K562 (cell line): ENCODE measurements at regions not wholly inside any gene's neighbourhood (a gene's known extent, or its start where the extent isn't known, plus 50 kb on each side); places are given as distances from the start of the nearest gene placed in this dataset.

ENCODE experiments used
- ATAC-seq: fragments of 200-7000 bp; cut with Tn5 transposase; 3 replicates; pipeline ENCODE4 v1.9.1; 2020; ENCODE audit warnings: moderate library complexity
- BruUV-seq: library from RNA; stranded (reverse); fragments of 400-500 nt; replicated peaks from 2 replicates; lab custom pipeline; 2021; lab: Mats Ljungman, UMichigan
- CTCF ChIA-PET: fragments of 300-600 bp; formaldehyde crosslinking; extraction: SDS; loops from one replicate; lab custom pipeline; 2021; ENCODE audit warnings: low intra/inter-chr PET ratio; lab: Yijun Ruan, JAX
- POLR2A ChIA-PET: fragments of 300-600, 350-650 bp; sonication (Branson Sonifier 250); formaldehyde crosslinking; extraction: SDS; loops from one replicate; lab custom pipeline; 2021; ENCODE audit warnings: antibody characterized with exemption, inconsistent platforms; lab: Yijun Ruan, JAX
- DNase-seq, 4 experiments: peaks; one replicate each; pipeline versions ENCODE4 v3.0.0 to v3.0.0-alpha.2; 2011 to 2018; ENCODE audit warnings: low spot score in 3 of 4, mixed read lengths in 3 of 4; ENCODE audit errors: extremely low read depth in 1 of 4
- FAIRE-seq: peaks from 2 replicates; lab custom pipeline; 2011; peaks lifted over from hg19 to GRCh38; lab: Jason Lieb, UNC
- H2AFZ ChIP-seq: 2 replicates; pipeline ENCODE4 v1.6.0; 2011; ENCODE audit warnings: low read depth, low read length, control low read depth, inconsistent platforms
- H3K27ac ChIP-seq: fragments of 200-600 bp; 3 replicates; pipeline ENCODE4 v1.8.0; 2011; ENCODE audit warnings: low read depth, mild to moderate bottlenecking, control low read depth, inconsistent platforms, low read length, moderate library complexity, mixed read lengths; ENCODE audit errors: extremely low read depth
- H3K27me3 ChIP-seq, 2 experiments: fragments of 300-600 bp in 1 of 2; 2 replicates in 1 of 2; 3 replicates in 1 of 2; pipeline versions ENCODE4 v1.6.0 to v1.8.0; 2011; ENCODE audit warnings: inconsistent platforms in 2 of 2, low read length in 2 of 2, mild to moderate bottlenecking in 1 of 2, mixed read lengths in 1 of 2, moderate library complexity in 1 of 2; ENCODE audit not compliant: control insufficient read depth in 2 of 2, insufficient read depth in 2 of 2
- H3K36me3 ChIP-seq: fragments of 300-600 bp; 3 replicates; pipeline ENCODE4 v1.8.0; 2011; ENCODE audit warnings: mild to moderate bottlenecking, low read length, inconsistent platforms; ENCODE audit not compliant: control insufficient read depth, insufficient read depth
- H3K4me1 ChIP-seq, 2 experiments: fragments of 200-600 bp in 1 of 2; replicated peaks in 1 of 2; 2 replicates in 1 of 2; 3 replicates in 1 of 2; pipeline versions ENCODE4 v1.5.1 to v1.8.0; 2011; ENCODE audit warnings: inconsistent platforms in 2 of 2, low read length in 2 of 2, mild to moderate bottlenecking in 1 of 2, mixed read lengths in 1 of 2, moderate library complexity in 1 of 2; ENCODE audit not compliant: control insufficient read depth in 2 of 2, insufficient read depth in 2 of 2
- H3K4me2 ChIP-seq: 2 replicates; pipeline ENCODE4 v1.6.1; 2011; ENCODE audit warnings: low read length, control low read depth, inconsistent platforms, mixed read lengths; ENCODE audit not compliant: insufficient read depth
- H3K4me3 ChIP-seq: fragments of 200-600 bp; sonication (generic), shearing (Covaris generic); 2 replicates; pipeline ENCODE4 v1.5.1; 2016; ENCODE audit warnings: control low read depth, inconsistent platforms
- H3K79me2 ChIP-seq: fragments of 200-600 bp; 3 replicates; pipeline ENCODE4 v1.8.0; 2011; ENCODE audit warnings: low read length, inconsistent platforms; ENCODE audit not compliant: control insufficient read depth, insufficient read depth
- H3K9ac ChIP-seq, 2 experiments: 2 replicates each; pipeline versions ENCODE4 v1.6.0 to v1.6.1; 2011; ENCODE audit warnings: low read depth in 2 of 2, low read length in 2 of 2, control low read depth in 1 of 2, inconsistent platforms in 1 of 2, mild to moderate bottlenecking in 1 of 2, mixed read lengths in 1 of 2; ENCODE audit not compliant: insufficient read depth in 1 of 2
- H3K9me1 ChIP-seq: one replicate; pipeline ENCODE4 v1.6.0; 2011; ENCODE audit warnings: inconsistent platforms, mild to moderate bottlenecking, low read length, moderate library complexity; ENCODE audit not compliant: control insufficient read depth, insufficient read depth
- H3K9me3 ChIP-seq: replicated peaks from 2 replicates; pipeline ENCODE4 v1.5.1; 2011; ENCODE audit warnings: low read depth, low read length, inconsistent platforms; ENCODE audit not compliant: control insufficient read depth, insufficient read depth
- H4K20me1 ChIP-seq: replicated peaks from 2 replicates; pipeline ENCODE4 v1.6.1; 2011; ENCODE audit warnings: low read length, inconsistent platforms, mixed read lengths; ENCODE audit not compliant: control insufficient read depth, insufficient read depth
- CBFA2T3 ChIP-seq: fragments of 450-650 bp; IDR thresholded peaks from 2 replicates; pipeline ENCODE4 v1.6.1; 2017
- CTCF ChIP-seq, 3 experiments: IDR thresholded peaks in 2 of 3; conservative IDR thresholded peaks in 1 of 3; 2 replicates each; pipeline ENCODE4 v1.5.1; 2011 to 2012; ENCODE audit warnings: low read length in 3 of 3, mild to moderate bottlenecking in 3 of 3, control low read depth in 2 of 3, improper control_type of control experiment in 1 of 3, inconsistent platforms in 1 of 3, low read depth in 1 of 3, mixed read lengths in 1 of 3, moderate library complexity in 1 of 3; ENCODE audit not compliant: insufficient read depth in 2 of 3
- HOMEZ ChIP-seq: fragments of 250-450 bp; sonication (Bioruptor Pico); IDR thresholded peaks from 2 replicates; pipeline ENCODE4 v1.4.0; 2020; ENCODE audit warnings: mild to moderate bottlenecking, moderate library complexity
- SAFB2 ChIP-seq: fragments of 200-400 bp; formaldehyde crosslinking; IDR thresholded peaks from 2 replicates; pipeline ENCODE4 v1.6.1; 2018; ENCODE audit warnings: borderline replicate concordance, low read length, low read depth, moderate library complexity; ENCODE audit not compliant: severe bottlenecking
- TCF3 ChIP-seq: sonication (generic); formaldehyde crosslinking; IDR thresholded peaks from 2 replicates; pipeline ENCODE4 v1.4.0; 2020; ENCODE audit warnings: mild to moderate bottlenecking, missing genetic modification reagents
- ZNF311 ChIP-seq: fragments of 250-450 bp; sonication (Bioruptor Pico); IDR thresholded peaks from 2 replicates; pipeline ENCODE4 v1.4.0; 2020; ENCODE audit warnings: mild to moderate bottlenecking, moderate library complexity
- WGBS: fragments of 100-300 bp; shearing (Covaris generic); methylation state at CpG from one replicate; pipeline ENCODE4 v1.1.6; 2016; ENCODE audit warnings: low coverage, mixed read lengths; ENCODE audit not compliant: insufficient coverage; ENCODE audit errors: missing lambda C conversion rate; 5-methylcytosine and 5-hydroxymethylcytosine counted together
- in situ Hi-C: fragments of 300-500 bp; cut with MboI; formaldehyde crosslinking; loops from 4 replicates; pipeline ENCODE4 v1.15.0; 2018; ENCODE audit warnings: inconsistent platforms, mixed read lengths
- intact Hi-C: fragments of 100-400 bp; cut with micrococcal nuclease; formaldehyde crosslinking; loops from 2 replicates; pipeline ENCODE4 v1.14.2; 2022
- TF ChIP-seq, protein P1 (sequence below): fragments of 450-650 bp; IDR thresholded peaks from 2 replicates; pipeline ENCODE4 v1.6.1; 2014; ENCODE audit warnings: low read depth, mild to moderate bottlenecking, moderate library complexity, borderline replicate concordance

DNA sequence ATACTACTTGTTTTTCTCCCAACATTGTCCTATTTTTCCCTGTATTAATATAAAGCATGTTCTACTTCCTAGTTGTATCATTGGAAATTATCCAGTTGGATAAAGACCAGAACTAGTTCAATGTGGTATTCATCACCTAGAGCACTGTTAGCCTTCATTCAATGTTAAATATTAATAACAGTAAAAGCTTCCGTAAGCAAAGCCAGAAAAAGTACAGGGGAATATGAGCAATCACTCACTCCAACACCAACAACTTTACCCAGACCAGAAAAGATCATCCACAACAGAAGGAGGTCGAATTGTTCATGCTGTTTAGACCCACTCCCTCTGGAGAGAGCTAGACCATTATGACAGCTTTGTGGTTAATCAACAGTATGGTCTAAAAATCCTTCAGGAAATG lies 728.4 kb downstream of the MAT2B start:
- Histone ChIP-seq H3K9me1 (no peaks in the 10 kb centered on the region), H2AFZ (no peak overlapping the region), H3K36me3 (no peaks in the 10 kb centered on the region), H3K4me2 (no peak overlapping the region), H3K9ac (no peak overlapping the region), H3K79me2 (no peaks in the 10 kb centered on the region), H3K27me3 (no peaks in the 10 kb centered on the region), H3K9me3 (no peaks in the 10 kb centered on the region), H4K20me1 (no peaks in the 10 kb centered on the region), H3K4me1 (no peaks in the 10 kb centered on the region), H3K4me3 (no peak overlapping the region), H3K27ac (no peak overlapping the region)
- no peak for ATAC-seq
- no TSS peak for BruUV-seq
- TF ChIP-seq CTCF (IDR thresholded peaks at IDR 0.05 in 2 of 3, conservative IDR thresholded peaks at IDR 0.05 in 1 of 3; ENCODE audit: insufficient read depth in 2 of 3, low read depth in 1 of 3, low read length in 3 of 3), result no peak
- TF ChIP-seq, protein P1, sequence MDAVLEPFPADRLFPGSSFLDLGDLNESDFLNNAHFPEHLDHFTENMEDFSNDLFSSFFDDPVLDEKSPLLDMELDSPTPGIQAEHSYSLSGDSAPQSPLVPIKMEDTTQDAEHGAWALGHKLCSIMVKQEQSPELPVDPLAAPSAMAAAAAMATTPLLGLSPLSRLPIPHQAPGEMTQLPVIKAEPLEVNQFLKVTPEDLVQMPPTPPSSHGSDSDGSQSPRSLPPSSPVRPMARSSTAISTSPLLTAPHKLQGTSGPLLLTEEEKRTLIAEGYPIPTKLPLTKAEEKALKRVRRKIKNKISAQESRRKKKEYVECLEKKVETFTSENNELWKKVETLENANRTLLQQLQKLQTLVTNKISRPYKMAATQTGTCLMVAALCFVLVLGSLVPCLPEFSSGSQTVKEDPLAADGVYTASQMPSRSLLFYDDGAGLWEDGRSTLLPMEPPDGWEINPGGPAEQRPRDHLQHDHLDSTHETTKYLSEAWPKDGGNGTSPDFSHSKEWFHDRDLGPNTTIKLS, result no peak
- TF ChIP-seq CBFA2T3, result no peak
- TF ChIP-seq ZNF311 (CRISPR knock-in tag), result no peak
- TF ChIP-seq TCF3, result no peak
- no peak for TF ChIP-seq SAFB2
- TF ChIP-seq HOMEZ, result no peak
- no peak for DNase-seq
- ChIA-PET POLR2A (no interaction called here), CTCF (no interaction called here)
- WGBS, result 17% methylated on average over 2 of the region's 2 CpGs
- in situ Hi-C loops (no loop called here), intact Hi-C loops (no loop called here)
- FAIRE-seq, result no peak
